PC-3 (cell line): ENCODE measurements at regions not wholly inside any gene's neighbourhood (a gene's known extent, or its start where the extent isn't known, plus 50 kb on each side); places are given as distances from the start of the nearest gene placed in this dataset.

ENCODE experiments used
- EZH2 ChIP-seq: fragments of 300-600 bp; sonication (generic); IDR thresholded peaks from one replicate; pipeline ENCODE4 v1.6.1; 2017; ENCODE audit warnings: antibody characterized with exemption, mild to moderate bottlenecking, low read length; ENCODE audit not compliant: unreplicated experiment
- EZH2phosphoT487 ChIP-seq: fragments of 300-600 bp; sonication (generic); IDR thresholded peaks from 2 replicates; pipeline ENCODE4 v1.6.1; 2018; ENCODE audit warnings: mild to moderate bottlenecking, antibody characterized with exemption, low read length, borderline replicate concordance
- TF ChIP-seq, protein P1 (sequence below): fragments of 300-600 bp; sonication (generic); conservative IDR thresholded peaks from 2 replicates; pipeline ENCODE4 v1.5.1; 2017; ENCODE audit warnings: antibody characterized with exemption, low read depth, mild to moderate bottlenecking, low read length

DNA sequence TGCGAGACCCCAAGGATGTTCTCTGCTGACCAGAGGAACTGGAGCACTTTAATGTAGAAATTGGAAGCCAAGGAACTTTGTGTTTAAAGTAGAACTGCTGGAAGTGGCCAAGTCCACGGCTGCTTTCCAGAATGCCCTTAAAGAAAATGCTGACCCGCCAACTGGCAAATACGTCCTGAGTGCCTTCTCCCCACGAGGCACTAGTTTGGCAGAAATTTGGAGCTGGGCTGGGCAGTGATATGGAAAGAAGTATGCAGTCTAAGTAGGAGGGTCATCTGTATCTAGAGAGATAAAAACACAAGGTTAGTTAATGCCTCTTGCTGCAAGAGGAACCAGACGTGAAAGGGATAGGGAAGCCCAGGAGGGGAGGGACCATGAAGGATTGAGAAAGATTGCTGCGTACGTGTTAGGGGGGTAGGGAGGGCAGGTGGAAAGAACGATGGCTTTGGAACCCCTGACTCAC, 59.3 kb upstream of the RFX8 start:
- TF ChIP-seq, protein P1, sequence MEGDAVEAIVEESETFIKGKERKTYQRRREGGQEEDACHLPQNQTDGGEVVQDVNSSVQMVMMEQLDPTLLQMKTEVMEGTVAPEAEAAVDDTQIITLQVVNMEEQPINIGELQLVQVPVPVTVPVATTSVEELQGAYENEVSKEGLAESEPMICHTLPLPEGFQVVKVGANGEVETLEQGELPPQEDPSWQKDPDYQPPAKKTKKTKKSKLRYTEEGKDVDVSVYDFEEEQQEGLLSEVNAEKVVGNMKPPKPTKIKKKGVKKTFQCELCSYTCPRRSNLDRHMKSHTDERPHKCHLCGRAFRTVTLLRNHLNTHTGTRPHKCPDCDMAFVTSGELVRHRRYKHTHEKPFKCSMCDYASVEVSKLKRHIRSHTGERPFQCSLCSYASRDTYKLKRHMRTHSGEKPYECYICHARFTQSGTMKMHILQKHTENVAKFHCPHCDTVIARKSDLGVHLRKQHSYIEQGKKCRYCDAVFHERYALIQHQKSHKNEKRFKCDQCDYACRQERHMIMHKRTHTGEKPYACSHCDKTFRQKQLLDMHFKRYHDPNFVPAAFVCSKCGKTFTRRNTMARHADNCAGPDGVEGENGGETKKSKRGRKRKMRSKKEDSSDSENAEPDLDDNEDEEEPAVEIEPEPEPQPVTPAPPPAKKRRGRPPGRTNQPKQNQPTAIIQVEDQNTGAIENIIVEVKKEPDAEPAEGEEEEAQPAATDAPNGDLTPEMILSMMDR, result no peak
- TF ChIP-seq EZH2 (no peak), EZH2phosphoT487 (no peak)
